AG09319 (cell line): ENCODE measurements at regions not wholly inside any gene's neighbourhood (a gene's known extent, or its start where the extent isn't known, plus 50 kb on each side); places are given as distances from the start of the nearest gene placed in this dataset.

Experiments used
- DNase-seq: peaks from one replicate; pipeline ENCODE4 v3.0.0-alpha.2; 2010; ENCODE audit warnings: low read depth; ENCODE audit errors: extremely low read depth
- TF ChIP-seq, protein P1 (sequence below): IDR thresholded peaks from 2 replicates; pipeline ENCODE4 v1.5.1; 2011; ENCODE audit warnings: low read depth, mild to moderate bottlenecking, inconsistent platforms, low read length, moderate library complexity

DNA sequence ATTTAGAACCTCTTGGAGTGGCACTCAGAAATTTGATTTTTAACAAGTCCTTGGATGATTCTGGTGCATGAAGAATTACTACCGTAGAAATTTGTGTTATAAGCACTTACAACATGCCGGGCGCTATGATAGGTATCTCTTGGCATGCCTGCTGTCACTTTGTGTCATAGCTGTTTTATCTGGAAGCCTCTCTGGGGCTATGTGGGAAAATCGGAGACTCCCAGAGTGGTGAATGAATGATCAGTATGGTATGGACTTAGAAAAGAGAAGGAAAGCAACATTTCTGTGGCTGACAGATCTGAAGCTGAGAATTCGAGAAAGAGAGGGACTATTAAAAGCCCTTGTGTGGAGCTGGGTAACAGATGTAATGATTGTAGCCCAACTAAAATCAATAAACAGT lies 177.4 kb upstream of the MAMLD1 start:
- TF ChIP-seq, protein P1, sequence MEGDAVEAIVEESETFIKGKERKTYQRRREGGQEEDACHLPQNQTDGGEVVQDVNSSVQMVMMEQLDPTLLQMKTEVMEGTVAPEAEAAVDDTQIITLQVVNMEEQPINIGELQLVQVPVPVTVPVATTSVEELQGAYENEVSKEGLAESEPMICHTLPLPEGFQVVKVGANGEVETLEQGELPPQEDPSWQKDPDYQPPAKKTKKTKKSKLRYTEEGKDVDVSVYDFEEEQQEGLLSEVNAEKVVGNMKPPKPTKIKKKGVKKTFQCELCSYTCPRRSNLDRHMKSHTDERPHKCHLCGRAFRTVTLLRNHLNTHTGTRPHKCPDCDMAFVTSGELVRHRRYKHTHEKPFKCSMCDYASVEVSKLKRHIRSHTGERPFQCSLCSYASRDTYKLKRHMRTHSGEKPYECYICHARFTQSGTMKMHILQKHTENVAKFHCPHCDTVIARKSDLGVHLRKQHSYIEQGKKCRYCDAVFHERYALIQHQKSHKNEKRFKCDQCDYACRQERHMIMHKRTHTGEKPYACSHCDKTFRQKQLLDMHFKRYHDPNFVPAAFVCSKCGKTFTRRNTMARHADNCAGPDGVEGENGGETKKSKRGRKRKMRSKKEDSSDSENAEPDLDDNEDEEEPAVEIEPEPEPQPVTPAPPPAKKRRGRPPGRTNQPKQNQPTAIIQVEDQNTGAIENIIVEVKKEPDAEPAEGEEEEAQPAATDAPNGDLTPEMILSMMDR: no peak
- no peak for DNase-seq

DNA sequence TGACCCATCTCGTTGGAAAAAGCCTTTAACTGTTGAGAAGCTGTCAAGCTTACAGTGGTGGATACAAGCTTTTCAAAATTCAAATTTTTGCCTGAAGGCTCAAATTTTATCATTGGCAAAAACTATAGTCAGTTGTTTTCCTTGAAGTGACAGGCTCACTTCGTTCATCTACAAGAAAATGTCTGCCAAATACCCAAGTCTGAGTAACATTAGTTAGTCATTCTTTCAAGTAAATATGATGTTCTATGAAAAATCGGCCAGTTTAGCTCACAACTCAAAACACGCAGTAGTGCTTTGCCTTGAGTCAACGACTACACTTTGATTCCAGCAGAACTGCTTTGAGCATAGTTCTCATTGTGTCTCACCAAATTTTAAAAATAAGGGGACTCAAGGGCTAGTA lies 170.3 kb upstream of the MAMLD1 start:
- TF ChIP-seq, protein P1: no peak
- DNase-seq: no peak

DNA sequence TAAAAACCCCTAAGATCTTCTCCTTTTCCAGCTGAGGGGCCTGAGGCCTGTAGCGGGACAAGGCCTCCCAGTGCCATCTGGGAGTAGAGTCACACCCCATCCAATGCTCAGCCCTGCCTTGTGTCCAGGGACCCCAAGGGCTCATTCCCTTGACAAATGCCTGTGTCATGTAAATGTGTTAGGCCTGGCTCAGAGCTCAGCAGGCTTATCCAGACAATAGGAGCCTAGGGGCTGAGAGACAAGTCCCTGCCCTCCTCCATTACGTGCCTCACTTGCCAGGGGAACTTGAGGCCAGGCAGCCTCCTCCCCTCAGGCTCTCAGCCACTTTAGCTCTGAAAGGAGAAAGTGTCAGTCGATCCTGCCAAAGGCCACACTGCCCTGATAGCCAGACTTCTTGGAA lies 166.8 kb upstream of the MAMLD1 start:
- DNase-seq: no peak
- TF ChIP-seq, protein P1: no peak

DNA sequence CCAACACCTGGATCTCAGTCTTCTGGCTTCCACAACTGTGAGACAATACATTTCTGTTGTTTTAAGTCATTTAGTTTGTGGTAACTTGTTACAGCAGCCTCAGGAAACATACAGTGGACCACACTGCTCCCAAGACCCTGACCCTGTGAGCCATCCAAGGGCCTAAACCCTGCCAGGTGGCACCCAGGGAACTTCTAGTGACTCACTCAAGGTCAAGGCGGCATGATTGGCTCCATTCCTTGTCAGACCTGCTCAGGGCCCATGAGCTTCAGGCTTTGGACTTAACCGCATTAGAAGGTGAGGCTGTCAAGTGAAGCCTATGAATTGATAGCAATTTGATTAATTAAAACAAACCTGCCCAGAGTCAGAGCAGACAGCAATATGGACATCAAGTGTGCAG lies 165.7 kb upstream of the MAMLD1 start:
- TF ChIP-seq, protein P1: no peak

DNA sequence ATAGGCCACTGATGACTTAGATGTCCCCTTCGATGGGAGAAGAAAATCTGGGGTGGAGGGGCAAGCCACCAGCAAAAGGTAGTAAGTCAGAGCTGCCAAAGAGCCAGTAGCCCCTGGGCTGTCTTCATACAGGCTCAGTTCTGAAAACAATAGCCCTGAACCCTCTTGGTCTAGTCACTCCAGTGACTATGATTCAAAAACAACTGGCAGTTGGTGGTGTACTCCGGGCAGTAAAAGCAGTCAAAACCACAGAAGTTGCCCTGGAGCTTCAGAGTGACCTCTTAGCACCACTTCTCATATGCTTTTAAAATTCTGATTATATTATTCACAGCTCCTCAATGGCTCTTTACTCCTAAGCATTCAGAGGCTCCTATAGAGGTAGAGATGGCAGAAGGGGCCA lies 164.3 kb upstream of the MAMLD1 start:
- TF ChIP-seq, protein P1: no peak
- DNase-seq: no peak

More for the DNA sequence above, 165.7 kb upstream of the MAMLD1 start:
- DNase-seq: no peak

DNA sequence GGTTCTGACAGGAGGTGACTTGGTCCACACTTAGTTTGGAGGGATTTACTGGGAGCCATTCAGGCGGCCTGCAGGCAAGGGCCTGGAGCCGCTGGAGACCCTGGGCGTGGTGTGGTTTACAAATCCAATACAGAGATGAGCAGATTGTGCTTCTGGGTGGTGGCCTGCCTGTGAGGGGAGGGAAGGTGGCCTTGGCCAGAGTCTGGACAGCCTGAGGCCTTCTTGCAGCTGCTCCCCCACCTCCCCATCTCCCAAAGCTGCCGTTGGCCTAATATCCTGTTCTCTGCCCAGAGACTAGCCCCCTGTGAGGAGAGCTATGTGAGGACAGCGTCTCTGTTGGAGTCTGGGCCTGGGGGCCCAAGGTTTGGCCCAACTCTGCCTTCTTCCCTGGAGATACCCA lies 163.9 kb upstream of the MAMLD1 start:
- TF ChIP-seq, protein P1: no peak
- DNase-seq: no peak

DNA sequence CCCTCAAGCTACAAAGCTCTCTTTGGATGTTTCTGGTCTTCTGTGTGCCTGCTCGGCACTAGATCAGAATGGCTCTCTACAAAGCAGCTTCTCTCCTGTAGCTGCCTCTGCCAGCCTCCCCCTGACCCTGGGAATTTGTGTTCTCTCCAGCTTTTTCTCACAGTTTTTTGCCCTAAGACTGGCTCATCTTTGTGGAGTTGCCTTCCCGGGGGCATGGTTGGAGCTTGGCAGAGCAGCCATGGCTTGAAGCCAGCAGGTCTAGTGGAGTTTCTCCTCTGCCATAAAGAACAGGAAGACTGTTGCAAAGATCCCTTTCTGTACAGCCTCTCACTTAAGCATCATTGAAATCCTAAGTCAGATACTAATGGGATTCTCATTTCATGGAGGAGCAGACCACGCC lies 163.3 kb upstream of the MAMLD1 start:
- no peak for DNase-seq
- TF ChIP-seq, protein P1: no peak
